NCI-H446 (cell line): ENCODE measurements at regions not wholly inside any gene's neighbourhood (a gene's known extent, or its start where the extent isn't known, plus 50 kb on each side); places are given as distances from the start of the nearest gene placed in this dataset.

Source experiments
- DNase-seq, 2 experiments: peaks; one replicate each; lab custom pipeline; 2025; lab: John Stamatoyannopoulos, UW

DNA sequence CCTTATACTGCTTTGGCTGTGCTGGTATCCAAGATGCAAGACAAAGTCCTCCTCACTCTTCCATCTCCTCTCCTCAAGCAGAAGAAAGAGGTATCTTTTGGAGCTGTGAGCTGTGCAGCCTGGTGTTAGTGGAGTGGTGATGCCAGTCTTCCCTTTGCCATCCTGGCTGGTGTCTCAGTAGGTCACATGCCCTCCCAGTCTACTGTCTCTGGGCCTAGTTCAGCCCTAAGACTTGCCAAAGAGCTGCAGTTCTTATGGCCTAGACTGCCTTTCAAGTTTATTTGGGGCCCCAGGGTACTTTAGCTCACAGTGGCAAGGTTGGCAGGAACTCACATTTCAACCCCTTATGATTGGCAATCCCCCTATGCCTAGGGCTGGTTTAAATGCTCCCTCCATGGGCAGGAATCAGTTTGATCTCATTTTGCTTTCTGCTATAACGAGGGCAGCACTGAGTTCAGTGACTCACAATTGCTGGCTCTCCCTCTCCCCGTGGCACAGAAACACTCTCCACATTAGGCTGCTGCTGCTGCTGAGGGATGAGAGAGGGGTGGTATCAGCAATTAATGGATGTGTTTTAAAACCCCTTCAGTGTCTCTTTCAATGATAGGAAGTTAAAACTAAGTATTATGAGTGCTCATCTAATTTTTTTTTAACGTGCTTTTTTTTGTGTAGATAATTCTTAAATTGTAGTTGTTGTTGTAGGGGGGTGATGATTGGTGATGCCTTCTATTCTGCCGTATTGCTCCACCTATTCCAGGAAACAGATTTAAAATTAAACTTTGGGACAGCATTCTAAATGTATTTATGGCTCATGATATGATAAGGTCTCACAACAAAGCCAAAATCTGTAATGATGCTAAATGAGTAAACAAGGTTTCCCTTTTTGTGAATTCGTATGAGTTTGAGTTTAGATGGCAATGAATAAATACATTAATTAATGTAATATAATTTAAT is 1295.0 kb downstream of the JRKL start:
- DNase-seq, result peak in 1 of 2 experiments; percentile 9

DNA sequence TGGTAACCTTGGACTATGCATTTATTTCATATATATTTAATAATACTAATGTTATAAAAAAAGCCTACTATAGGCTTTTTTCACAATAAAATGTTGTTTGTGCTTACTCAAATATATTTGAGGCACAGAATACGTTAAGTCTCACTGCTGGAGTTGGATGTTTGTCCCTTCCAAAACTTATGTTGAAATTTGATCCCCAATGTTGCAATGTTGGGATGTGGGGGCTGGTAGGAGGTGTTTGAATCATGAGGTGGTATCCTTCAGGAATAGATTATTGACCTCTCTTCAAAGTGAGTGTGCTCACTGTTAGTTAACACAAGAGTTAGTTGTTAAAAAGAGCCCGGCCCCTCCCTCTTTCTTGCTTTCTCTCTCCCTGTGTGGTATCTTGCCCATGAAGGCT is 1295.9 kb downstream of the JRKL start:
- DNase-seq, result no peak

DNA sequence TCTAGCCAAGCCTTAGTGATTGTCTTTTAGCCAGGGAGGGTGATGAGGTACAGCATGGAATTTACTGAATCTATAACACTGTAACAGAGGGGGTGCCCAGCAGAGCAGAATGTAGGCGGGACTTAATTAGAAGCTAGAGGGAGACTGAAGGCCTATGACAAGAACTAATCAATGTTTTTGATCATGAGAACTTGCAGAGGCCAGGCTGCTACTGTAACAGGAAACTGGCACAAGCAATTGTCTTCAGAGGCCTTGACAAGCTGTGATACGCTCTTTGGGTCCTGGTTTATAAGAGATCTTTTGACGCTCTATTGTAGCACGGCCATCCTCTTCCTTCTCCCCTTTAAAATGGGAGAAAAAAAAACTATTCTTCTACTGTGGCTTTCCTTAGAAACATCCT is 1297.3 kb downstream of the JRKL start:
- DNase-seq, result no peak

DNA sequence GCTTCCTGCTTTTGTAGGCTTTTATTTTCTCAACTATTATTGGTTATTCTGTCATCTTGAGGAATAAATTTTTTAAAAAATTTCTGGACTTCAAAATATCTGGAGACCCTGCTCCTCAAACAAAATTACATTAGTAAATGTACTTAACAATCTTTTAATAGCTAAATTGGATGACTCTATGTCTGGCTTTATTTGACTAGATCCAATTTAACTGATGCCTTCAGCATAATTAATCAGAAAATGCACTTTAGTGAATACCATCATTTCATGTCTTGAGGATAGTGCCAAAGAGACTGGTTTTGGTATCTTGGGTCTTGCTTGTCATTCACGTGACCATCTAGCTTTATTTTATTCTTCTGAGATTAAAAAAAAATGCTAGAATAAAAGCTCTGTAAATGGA is 1301.2 kb downstream of the JRKL start:
- no peak for DNase-seq

DNA sequence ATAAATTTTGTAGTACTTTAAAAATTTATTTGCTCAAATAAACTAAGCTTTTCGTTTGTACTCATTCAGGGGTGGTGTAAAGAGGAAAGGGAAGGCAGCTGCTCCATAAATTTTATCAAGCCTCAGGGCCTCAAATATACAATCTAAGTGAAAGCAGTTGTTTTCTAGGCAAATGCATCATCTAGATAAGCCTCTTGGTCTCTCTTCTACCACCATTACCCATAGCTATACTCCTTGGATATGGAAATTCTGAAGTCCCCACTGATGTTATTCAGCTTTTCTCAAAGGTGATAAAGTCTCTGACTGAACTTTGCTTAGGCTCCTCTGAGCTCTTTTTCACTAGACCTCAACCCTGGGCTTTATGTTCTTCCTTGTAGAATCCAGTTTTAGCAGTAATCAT is 1313.1 kb downstream of the JRKL start:
- no peak for DNase-seq

DNA sequence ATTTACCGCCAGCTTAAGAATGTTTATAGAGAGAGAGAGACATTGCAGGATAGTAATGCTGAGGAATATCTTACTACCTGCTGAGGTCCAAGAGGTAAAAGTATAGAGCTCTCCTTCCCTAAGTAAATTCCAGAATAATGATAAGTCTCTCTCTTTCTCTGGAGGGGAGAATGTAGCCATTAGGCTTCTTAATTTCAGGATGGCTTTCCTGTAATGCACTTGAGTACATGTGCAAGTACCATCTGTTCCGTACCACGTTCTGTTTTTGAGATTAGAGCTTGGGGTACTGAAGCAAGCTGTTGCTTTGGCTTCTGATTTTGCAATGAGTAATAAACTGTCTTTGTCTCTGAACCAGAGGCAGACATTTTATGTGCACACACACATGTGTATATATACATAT is 1314.0 kb downstream of the JRKL start:
- peak; percentile 34 to 64 for DNase-seq

DNA sequence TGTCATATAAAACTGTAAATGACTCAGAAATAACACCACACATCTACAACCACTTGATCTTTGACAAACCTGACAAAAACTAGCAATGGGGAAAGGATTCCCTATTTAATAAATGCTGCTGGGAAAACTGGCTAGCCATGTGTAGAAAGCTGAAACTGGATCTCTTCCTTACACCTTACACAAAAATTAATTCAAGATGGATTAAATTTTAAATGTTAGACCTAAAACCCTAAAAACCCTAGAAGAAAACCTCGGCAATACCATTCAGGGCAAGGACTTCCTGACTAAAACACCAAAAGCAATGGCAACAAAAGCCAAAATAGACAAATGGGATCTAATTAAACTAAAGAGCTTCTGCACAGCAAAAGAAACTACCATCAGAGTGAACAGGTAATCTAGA is 1315.3 kb upstream of the CNTN5 start:
- DNase-seq, result peak in 1 of 2 experiments; percentile 40

DNA sequence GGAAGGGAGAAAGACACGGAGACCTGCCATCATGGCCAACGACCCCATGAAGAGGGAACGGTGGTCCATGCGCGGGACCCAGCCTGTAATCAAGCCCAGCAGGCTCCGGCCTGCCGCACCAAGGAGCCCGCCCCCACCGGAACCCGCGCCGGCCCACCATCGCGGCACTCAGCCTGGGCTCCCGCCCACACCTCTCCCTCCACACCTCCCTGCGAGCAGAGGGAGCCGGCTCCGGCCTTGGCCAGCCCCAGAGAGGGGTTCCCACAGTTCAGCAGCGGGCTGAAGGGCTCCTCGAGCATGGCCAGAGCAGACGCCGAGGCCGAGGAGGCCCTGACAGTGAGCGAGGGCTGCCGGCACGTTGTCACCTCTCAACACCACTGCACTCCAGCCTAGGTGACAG is 1302.8 kb upstream of the CNTN5 start:
- DNase-seq, result no peak

DNA sequence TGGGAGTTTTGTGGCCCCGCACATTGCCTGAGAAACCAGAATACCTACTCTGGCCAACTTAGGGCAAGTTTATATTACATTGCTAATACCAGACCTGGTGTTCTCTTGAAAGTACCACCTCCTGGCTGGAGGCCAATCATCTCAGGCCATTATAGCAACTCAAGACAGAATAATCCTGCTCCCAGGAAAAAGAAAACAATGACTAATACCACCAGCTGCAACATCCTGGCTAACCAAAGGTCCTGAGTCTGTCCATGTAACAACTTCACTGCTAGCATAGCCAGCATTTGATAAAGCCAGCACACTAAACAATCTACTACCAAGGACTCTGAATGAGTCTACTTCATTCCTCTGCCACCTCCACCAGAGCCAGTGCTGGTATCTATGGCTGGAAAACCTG is 1298.7 kb upstream of the CNTN5 start:
- peak; percentile 12 to 73 for DNase-seq

DNA sequence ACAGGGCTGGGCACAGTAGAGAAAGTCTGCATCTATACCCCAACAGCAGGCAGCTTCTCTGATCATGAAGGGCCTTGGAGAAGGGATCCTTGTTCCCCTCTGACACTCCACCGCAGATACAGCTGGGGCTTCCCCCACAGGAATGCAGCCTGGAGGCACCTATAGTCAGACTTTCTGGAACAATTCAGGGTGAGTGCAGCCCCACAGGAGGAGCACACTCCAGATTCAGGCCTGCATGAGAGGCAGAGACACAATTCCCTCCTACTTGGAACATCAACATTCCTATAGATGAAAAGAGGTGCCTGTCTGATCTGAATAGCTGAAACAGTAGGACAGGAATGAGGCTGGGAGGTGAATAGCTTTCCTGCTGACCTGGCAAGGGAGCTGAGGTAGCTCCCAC is 1298.0 kb upstream of the CNTN5 start:
- no peak for DNase-seq

DNA sequence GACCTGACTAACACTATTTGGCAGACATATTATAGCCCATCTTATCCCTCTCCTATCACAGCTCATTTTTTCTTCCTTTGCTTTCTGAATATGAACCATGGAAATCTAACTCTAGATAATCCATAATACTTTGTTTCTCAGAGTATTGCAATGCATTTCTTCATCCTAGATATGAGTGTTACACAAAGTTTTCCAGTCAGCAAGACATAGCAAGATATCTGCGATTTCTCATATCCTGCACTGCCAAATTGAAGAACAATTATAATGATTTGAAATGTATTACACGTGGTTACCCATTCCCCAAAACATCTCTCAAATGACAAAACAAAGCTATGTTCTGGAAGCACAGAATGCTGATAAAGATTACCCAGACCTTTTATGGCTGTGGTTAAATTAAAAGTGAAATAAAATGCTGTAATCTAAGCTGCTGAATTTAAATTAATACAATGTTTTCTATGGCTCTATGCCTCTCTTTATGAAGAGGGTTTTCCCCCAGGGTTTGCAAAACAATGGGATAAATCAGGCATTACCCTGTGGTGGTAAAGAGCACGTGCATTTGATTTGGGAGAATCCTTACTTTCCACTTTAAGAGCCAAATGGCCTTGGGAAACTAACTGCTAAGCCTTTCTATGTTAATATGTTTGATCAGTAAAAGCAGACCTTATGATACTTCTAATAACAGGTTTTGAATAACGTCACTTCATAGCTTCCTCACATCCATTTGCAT is 1291.0 kb upstream of the CNTN5 start:
- no peak for DNase-seq

DNA sequence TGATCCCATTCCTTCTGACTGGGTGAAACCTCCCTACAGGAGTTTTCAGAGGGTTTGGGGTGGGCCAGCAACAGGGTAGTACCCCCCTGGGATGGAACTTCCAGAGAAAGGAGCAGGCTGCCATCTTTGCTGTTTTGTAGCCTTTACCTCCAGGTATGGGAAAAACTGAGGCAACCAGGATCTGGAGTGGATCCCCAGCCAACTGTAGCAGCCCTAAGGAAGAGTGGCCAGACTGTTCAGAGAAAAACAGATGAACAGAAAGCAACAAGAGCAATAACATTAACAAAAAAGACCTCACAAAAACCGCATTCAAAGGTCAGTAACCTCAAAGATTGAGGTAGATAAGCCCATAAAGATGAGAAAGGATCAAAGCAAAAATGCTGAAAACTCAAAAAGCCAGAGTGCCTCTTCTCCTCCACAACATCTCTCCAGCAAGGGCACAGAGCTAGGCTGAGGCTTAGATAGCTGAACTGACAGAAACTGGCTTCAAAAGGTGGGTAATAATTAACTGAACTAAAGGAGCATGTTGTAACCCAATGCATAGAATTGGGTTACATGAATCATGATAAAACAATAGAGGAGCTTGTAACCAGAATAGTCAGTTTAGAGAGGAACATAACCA is 1288.6 kb upstream of the CNTN5 start:
- no peak for DNase-seq

DNA sequence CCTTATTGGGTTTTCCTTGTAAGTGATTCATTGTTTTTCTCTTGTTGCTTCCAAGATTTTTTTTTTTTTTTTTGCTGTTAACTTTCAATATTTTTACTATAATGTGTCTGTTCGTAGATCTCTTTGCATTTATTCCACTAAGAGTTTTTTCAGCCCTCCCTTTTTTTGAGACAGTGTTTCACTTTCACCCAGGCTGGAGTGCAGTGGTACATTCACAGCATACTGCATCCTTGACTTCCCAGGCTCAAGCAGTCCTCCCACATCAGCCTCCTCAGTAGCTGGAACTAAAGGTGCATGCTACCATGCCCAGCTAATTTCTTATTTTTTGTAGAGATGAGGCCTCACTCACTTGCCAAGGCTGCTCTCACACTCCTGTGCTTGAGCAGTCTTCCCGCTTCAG is 1282.0 kb upstream of the CNTN5 start:
- no peak for DNase-seq

DNA sequence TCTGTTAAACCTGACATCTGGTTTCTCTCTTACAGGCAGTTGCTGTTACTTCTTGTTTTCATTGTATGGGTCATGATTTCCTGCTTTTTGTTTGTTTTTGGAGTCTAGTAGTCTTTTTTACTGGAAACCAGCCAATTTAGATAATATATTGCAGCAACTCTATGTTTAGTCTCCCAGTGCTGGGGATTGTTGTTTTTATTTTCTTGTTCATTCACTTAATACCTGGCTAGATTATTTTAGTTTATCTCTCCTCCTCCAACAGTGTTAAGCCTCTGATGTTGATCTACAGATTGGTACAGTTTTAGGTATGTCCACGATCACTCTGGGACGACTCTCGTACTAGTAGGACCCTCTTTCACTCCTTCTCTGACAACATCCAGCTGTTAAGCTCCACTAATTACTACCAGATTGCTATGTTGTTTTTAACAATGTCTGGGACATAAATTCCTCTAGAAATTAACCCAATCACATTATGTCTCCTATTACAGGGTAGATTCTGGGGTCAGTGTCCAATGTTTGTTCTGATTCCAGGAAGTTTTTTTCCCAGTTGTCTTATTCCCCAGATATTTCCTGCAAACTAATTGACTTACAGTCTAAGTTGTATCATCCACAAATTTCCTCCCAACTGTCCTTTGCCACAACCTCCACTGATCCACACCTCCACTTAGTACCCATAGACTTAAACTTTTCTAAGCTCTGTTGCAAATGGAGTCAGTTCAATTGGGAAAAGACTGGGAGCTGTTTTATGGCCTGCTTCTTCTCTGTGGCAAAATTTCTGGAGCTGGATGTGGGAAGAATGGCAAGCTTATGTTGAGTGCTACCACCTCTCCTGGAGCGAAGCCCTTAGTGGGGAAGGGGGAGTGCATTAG is 1280.6 kb upstream of the CNTN5 start:
- peak in 1 of 2 experiments; percentile 11 for DNase-seq

DNA sequence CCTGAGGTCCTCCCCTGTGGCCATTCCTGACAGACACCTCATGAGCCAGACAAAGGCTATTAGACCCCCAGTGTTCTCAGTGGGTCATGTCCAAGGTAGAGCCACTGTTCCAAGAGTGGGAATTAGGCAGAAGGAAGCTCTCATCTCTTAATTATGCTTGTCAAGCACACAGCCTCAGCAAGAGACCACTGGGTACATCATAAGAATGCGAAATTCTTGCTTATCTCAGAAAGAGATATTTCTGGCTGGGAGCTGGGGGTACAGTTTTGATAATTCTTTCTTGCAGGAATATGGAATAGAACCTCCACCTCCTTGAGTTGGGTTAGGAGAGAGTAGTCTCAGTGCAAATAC is 1280.0 kb upstream of the CNTN5 start:
- DNase-seq, result no peak

DNA sequence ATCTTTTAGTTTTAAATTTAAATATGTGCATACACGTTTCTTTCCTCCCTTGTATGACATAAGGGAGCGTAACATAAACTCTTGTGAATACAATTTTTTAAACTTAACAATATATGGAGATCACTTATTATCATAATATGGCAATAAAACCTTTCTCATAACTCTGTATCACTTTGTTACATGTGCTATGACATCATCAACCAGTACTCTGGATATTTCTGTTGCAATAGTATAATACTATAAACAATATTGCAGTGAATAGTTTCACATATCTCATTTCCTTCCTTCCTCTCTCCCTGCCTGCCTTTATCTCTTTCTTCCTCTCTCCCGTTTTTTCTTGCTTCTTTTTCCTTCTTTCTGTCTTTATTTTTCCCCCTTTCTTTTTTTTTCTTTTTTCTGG is 1278.0 kb upstream of the CNTN5 start:
- no peak for DNase-seq

DNA sequence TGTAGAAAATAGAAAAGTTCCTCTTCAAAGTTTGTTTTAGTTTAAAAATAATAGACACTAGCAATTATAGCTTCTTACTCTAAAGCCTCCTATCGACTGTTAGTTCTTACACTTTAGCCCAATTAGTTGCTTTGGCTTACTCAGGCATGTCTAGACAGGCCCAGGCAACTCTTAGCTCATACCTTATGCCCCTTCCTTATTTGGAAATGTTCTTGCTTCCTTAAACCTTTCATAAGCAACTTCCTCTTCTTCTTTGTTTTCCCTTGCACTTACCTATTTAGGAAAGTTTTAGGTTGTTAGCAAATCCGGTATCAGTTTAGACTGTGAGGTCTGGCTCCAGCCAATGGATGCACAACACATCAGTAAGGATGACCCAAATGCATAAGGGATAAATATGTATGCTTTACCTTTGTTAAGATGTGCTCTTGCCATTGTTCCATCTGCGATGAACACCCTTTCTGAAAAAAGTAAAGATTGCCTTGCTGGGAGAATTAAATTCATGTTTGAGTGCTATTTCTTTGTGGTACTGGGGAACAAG is 1277.5 kb upstream of the CNTN5 start:
- no peak for DNase-seq

DNA sequence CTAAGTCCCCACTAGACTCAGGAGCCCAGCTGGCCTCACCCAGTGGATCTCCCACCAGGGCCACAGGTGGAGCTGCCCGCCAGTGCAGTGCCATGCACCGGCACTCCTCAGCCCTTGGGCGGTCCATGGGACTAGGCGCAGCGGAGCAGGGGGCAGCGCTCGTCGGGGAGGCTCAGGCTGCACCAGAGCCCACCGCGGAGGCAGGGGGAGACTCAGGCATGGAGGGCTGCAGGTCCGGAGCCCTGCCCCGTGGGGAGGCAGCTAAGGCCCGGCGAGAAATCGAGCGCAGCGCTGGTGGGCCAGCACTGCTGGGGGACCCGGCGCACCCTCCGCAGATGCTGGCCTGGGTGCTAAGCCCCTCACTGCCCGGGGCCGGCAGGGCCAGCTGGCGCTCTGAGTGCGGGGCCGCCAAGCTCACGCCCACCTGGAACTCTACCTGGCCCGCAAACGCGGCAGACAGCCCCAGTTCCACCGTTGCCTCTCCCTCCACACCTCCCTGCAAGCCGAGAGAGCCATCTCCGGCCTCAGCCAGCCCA is 1275.2 kb upstream of the CNTN5 start:
- DNase-seq, result no peak

DNA sequence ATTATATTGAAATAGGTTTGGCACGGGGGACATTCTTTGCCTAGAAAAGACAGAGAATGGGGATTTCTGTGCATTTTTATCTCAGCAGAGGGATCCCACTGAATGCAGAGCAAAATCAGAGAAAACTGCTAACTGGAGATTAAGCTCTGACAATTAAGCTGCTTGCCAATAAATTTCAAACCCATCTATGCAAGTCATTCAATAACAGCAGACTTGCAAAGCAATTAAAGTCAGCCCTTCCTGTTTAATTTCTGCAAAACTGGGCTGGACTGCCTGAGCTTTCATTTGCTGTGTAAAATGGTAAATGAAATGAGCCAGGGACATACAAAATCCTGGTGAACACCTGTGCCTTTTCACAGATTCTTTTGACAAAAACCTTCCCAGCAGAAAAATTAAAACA is 1273.9 kb upstream of the CNTN5 start:
- peak in 1 of 2 experiments; percentile 53 for DNase-seq

DNA sequence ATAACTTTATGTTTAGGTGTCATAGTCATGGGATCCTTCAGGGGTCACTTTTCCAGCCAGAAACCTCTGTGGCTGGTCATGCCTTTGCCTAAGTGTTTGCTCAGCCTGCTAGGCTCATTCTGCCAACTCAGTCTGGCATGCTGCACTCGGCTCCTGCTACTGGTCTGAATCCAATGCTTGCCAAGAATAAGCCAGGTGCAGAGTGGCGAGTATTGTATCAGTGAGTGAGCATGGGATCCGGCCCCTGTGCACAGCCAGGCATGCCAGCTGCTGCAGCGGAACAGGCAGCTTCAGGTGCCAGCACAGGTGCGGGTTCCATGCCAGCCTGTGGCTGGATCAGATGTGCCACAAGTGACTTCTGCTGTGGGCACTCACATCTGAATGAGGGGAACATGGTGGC is 1269.3 kb upstream of the CNTN5 start:
- peak; percentile 78 to 92 for DNase-seq

DNA sequence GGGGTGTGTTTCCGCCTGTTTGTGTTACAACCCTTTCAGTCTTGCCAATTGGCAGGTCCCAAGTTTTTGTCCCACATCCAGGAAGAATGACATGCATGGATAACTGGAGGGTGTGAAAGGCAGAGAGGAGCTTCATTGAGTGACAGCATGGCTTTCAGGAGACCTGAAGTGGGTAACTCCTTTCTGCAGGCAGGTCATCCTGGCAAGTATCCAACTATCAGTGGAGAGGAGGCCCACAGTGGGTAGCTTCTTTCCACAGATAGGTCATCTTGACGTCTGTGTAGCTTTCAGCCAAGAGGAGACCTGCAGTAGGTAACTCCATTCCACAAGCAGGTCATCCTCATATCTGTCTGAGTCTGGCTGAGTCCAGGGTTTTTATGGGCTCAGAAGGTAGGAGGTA is 1268.8 kb upstream of the CNTN5 start:
- peak; percentile 23 to 65 for DNase-seq
